ENCODE measurements at regions not wholly inside any gene's neighbourhood (a gene's known extent, or its start where the extent isn't known, plus 50 kb on each side); places are given as distances from the start of the nearest gene placed in this dataset.

DNA sequence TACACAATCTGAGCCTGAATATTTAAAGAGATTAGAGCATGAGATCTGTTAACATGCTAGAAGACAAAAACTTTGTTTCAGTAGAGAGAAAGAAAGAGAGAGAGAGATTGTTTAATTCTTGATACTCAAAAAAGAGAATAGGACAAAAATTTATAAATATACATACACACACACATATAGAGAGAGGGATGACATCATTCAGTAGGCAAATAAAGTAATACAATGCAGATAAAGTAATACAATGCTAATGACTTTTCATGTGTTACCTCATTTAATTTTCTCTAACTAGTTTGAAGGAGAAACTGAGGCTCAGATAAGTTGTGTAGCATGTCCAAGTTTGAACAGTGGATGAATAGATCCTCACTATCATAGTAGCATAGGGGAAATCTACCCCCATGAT, 286.4 kb downstream of the CMPK2 start:
- TF ChIP-seq CTCF (IDR thresholded peaks at IDR 0.05; ENCODE audit: poor library complexity, severe bottlenecking), result no peak
- no peak for TF ChIP-seq EP300 (conservative IDR thresholded peaks at IDR 0.05; ENCODE audit: poor library complexity, severe bottlenecking)
- TF ChIP-seq SMC3 (conservative IDR thresholded peaks at IDR 0.05; ENCODE audit: poor library complexity), result no peak
- no peak for TF ChIP-seq EZH2 (IDR thresholded peaks at IDR 0.05; ENCODE audit: borderline replicate concordance, insufficient read depth, low read length, poor library complexity, severe bottlenecking)
- TF ChIP-seq TAF1 (IDR thresholded peaks at IDR 0.05; ENCODE audit: low read depth), result no peak
- no peak for TF ChIP-seq POLR2AphosphoS5 (IDR thresholded peaks at IDR 0.05)

All from neural cell (in vitro differentiated cells).